ENCODE measurements at regions not wholly inside any gene's neighbourhood (a gene's known extent, or its start where the extent isn't known, plus 50 kb on each side); places are given as distances from the start of the nearest gene placed in this dataset.

DNA sequence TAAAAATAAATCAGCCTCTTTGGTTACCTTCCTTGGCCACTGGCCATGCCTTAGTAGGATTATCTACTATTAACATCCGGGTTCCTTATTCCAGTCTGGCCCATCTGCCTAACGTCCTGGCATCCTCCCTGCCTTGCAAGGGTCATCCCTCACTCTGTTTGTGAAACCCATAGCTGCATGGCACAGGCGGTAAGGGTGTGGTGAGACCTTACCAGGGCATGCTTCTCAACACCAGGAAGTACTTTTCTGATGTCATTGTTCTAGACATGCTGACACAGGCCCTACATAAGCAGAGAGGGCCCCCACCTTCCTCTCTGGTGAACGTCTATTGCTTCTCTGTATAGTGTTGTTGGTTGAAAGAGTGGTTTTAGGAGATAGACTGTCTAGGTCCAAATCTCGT, 296.8 kb upstream of the SPRED2 start:
- Histone ChIP-seq H3K27ac (no peak overlapping the region), H3K4me3 (no peak overlapping the region), H3K36me3 (no peaks in the 10 kb centered on the region), H3K27me3 (replicated peaks) (0 out of 2 replicates have a peak, but pooled peaks cover 3% of the 10 kb centered on the region), H3K9me3 (replicated peaks) (peaks cover 5% of the 10 kb centered on the region; the same call in 1 of the 2 replicates), H3K4me1 (replicated peaks) (no peaks in the 10 kb centered on the region)
- DNase-seq (ENCODE audit: low read depth in 1 of 2, low spot score in 2 of 2) = no peak

DNA sequence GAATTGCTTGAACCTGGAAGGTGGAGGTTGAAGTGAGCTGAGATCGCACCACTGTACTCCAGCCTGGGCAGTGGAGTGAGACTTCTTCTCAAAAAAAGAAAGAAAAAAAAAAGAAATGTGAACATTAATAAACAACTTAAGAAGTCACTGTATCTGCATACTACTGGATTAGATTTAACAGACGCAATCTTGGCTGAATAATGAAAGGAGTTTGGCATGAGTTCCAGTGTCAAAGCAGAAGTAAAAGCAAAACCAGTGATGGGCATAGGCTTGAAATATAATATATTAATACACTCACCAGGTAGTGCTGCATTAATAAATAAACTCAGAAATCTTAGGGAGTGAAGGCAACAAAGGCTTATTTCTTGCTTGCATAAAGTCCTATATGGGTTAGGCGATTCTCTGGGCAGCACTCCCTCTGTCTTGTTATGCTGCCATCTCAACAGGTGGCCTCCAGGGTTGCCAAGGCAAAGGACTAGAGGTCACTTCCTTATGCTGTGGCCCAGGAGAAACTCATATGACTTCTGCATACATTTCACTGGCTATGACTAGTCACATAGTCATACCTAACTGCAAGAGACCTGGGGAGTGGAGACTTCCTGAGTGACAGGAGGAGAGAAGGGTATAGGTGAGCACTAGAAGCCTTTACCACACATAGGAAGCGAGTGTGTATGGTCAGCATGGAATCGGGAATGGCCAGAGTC, 296.2 kb upstream of the SPRED2 start:
- Histone ChIP-seq H3K9me3 (replicated peaks) (peaks cover 5% of the 10 kb centered on the region; the same call in 1 of the 2 replicates), H3K4me1 (replicated peaks) (no peaks in the 10 kb centered on the region), H3K27ac (no peak overlapping the region), H3K27me3 (replicated peaks) (0 out of 2 replicates have a peak, but pooled peaks cover 3% of the 10 kb centered on the region), H3K36me3 (no peaks in the 10 kb centered on the region), H3K4me3 (no peak overlapping the region)
- no peak for DNase-seq (ENCODE audit: low read depth in 1 of 2, low spot score in 2 of 2)

GRCh38 chr2:65727816-65728215, 295.4 kb upstream of the SPRED2 start:
- Histone ChIP-seq H3K27me3 (replicated peaks) (0 out of 2 replicates have a peak, but pooled peaks cover 3% of the 10 kb centered on the region), H3K9me3 (replicated peaks) (peaks cover 5% of the 10 kb centered on the region; the same call in 1 of the 2 replicates), H3K36me3 (no peaks in the 10 kb centered on the region), H3K4me1 (replicated peaks) (no peaks in the 10 kb centered on the region), H3K4me3 (no peak overlapping the region), H3K27ac (no peak overlapping the region)
- no peak for DNase-seq (ENCODE audit: low read depth in 1 of 2, low spot score in 2 of 2)

DNA sequence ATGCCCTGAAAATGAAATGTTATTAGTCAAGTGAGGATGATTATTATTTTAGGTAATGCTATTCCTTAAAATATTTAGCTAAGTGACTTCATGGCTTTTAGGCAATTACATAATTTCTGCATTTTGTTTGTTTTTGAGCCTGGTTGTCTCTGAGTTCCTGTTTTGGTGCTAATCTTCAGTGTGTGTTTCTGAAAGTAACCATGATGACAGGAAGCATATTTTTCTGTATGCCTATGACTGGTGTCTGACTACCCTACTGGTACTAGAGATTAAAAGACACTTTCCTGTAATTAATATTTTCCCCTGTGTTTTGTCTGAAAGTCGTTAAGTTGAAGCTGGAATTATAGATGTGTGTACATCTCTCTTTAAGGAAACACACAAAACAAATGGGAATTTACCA, 295.0 kb upstream of the SPRED2 start:
- Histone ChIP-seq H3K4me3 (no peak overlapping the region), H3K9me3 (replicated peaks) (peaks cover 5% of the 10 kb centered on the region; the same call in 1 of the 2 replicates), H3K4me1 (replicated peaks) (no peaks in the 10 kb centered on the region), H3K27me3 (replicated peaks) (0 out of 2 replicates have a peak, but pooled peaks cover 3% of the 10 kb centered on the region), H3K27ac (no peak overlapping the region), H3K36me3 (no peaks in the 10 kb centered on the region)
- DNase-seq (ENCODE audit: low read depth in 1 of 2, low spot score in 2 of 2) = no peak

- no peaks in the 10 kb centered on the region for H3K36me3 ChIP-seq
- H3K27ac ChIP-seq = no peak overlapping the region
- no peak for DNase-seq (ENCODE audit: low read depth in 1 of 2, low spot score in 2 of 2)
- no peak overlapping the region for H3K4me3 ChIP-seq
- 0 out of 2 replicates have a peak, but pooled peaks cover 5% of the 10 kb centered on the region for H3K27me3 ChIP-seq (replicated peaks)
- peaks cover 5% of the 10 kb centered on the region; the same call in 1 of the 2 replicates for H3K9me3 ChIP-seq (replicated peaks)
- H3K4me1 ChIP-seq (replicated peaks) = no peaks in the 10 kb centered on the region
These were observed 292.4 kb upstream of the SPRED2 start for GRCh38 chr2:65724752-65725151.

GRCh38 chr2:65724336-65724735, 291.9 kb upstream of the SPRED2 start:
- no peak for DNase-seq (ENCODE audit: low read depth in 1 of 2, low spot score in 2 of 2)
- Histone ChIP-seq H3K27me3 (replicated peaks) (0 out of 2 replicates have a peak, but pooled peaks cover 5% of the 10 kb centered on the region), H3K36me3 (no peaks in the 10 kb centered on the region), H3K27ac (no peak overlapping the region), H3K4me1 (replicated peaks) (no peaks in the 10 kb centered on the region), H3K4me3 (no peak overlapping the region), H3K9me3 (replicated peaks) (peaks cover 5% of the 10 kb centered on the region; the same call in 1 of the 2 replicates)

- H3K27ac ChIP-seq = no peak overlapping the region
- no peak for DNase-seq (ENCODE audit: low read depth in 1 of 2, low spot score in 2 of 2)
- no peaks in the 10 kb centered on the region for H3K36me3 ChIP-seq
- peaks cover 5% of the 10 kb centered on the region; the same call in 1 of the 2 replicates for H3K9me3 ChIP-seq (replicated peaks)
- 0 out of 2 replicates have a peak, but pooled peaks cover 2% of the 10 kb centered on the region for H3K27me3 ChIP-seq (replicated peaks)
- H3K4me3 ChIP-seq = no peak overlapping the region
- H3K4me1 ChIP-seq (replicated peaks) = no peaks in the 10 kb centered on the region
These were observed 289.8 kb upstream of the SPRED2 start for GRCh38 chr2:65722028-65722778.

DNA sequence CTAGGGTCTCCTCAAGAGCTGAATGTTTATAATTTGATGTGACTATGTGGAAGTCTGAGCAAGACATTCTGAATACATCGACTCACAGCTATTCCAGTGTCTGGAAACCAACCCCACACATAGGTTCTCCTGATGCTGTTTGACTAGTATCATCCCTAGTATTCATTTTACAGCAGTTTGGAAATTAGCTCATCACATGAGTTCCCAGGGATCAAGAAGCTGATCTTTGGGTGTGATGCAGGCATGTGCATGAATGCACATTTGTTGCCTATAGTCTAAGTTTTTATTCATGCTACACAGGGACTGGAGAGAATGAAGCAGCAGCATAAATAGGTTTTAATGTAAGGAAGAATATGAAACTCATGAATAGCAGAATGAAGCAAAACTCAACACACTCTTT, 284.3 kb upstream of the SPRED2 start:
- H3K9me3 ChIP-seq (replicated peaks) = no peaks in the 10 kb centered on the region
- no peak overlapping the region for H3K27ac ChIP-seq
- H3K4me3 ChIP-seq = no peak overlapping the region
- H3K27me3 ChIP-seq (replicated peaks) = 0 out of 2 replicates have a peak, but pooled peaks cover 2% of the 10 kb centered on the region
- no peak for DNase-seq (ENCODE audit: low read depth in 1 of 2, low spot score in 2 of 2)
- H3K36me3 ChIP-seq = no peaks in the 10 kb centered on the region
- no peaks in the 10 kb centered on the region for H3K4me1 ChIP-seq (replicated peaks)

GRCh38 chr2:65715323-65715722, 282.9 kb upstream of the SPRED2 start:
- Histone ChIP-seq H3K27ac (no peak overlapping the region), H3K4me3 (no peak overlapping the region), H3K9me3 (replicated peaks) (no peaks in the 10 kb centered on the region), H3K4me1 (replicated peaks) (peaks cover 7% of the 10 kb centered on the region), H3K27me3 (replicated peaks) (0 out of 2 replicates have a peak, but pooled peaks cover 2% of the 10 kb centered on the region), H3K36me3 (no peaks in the 10 kb centered on the region)
- no peak for DNase-seq (ENCODE audit: low read depth in 1 of 2, low spot score in 2 of 2)

DNA sequence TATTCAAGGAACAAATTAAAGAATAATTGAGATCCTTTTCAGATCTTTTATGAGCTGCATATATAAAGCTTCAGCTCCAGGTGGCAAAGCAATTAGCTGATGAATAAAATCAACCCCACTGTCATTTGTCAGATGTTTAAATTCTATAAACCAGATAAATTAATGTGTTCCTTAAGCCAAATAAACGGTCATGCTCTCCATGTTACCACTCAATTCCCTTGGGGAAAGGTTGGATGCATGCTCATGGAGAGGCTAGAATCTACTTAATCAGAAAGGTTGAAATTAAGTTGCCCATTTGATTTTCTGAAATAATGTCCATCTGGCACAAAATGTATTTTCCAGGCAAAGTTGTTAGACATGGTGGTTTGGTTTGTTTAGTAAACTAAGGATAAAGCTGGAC, 282.5 kb upstream of the SPRED2 start:
- Histone ChIP-seq H3K9me3 (replicated peaks) (no peaks in the 10 kb centered on the region), H3K4me3 (no peak overlapping the region), H3K4me1 (replicated peaks) (peaks cover 9% of the 10 kb centered on the region), H3K36me3 (no peaks in the 10 kb centered on the region), H3K27me3 (replicated peaks) (no peaks in the 10 kb centered on the region), H3K27ac (no peak overlapping the region)
- DNase-seq (ENCODE audit: low read depth in 1 of 2, low spot score in 2 of 2) = no peak

GRCh38 chr2:65711863-65712262, 279.5 kb upstream of the SPRED2 start:
- Histone ChIP-seq H3K4me1 (replicated peaks) (peaks cover 35% of the 10 kb centered on the region), H3K9me3 (replicated peaks) (no peaks in the 10 kb centered on the region), H3K36me3 (no peaks in the 10 kb centered on the region), H3K27me3 (replicated peaks) (no peaks in the 10 kb centered on the region), H3K27ac (no peak overlapping the region), H3K4me3 (no peak overlapping the region)
- no peak for DNase-seq (ENCODE audit: low read depth in 1 of 2, low spot score in 2 of 2)

- Histone ChIP-seq H3K4me3 (no peak overlapping the region), H3K27ac (no peak overlapping the region), H3K27me3 (replicated peaks) (no peaks in the 10 kb centered on the region), H3K4me1 (replicated peaks) (peaks cover 43% of the 10 kb centered on the region), H3K36me3 (no peaks in the 10 kb centered on the region), H3K9me3 (replicated peaks) (no peaks in the 10 kb centered on the region)
- peak in 1 of 2 experiments; percentile 43 for DNase-seq (ENCODE audit: low read depth in 1 of 2, low spot score in 2 of 2)
These were observed 278.4 kb upstream of the SPRED2 start for GRCh38 chr2:65710779-65711295.

GRCh38 chr2:65710356-65710755, 278.0 kb upstream of the SPRED2 start:
- Histone ChIP-seq H3K27me3 (replicated peaks) (no peaks in the 10 kb centered on the region), H3K9me3 (replicated peaks) (no peaks in the 10 kb centered on the region), H3K36me3 (no peaks in the 10 kb centered on the region), H3K27ac (no peak overlapping the region), H3K4me3 (no peak overlapping the region), H3K4me1 (replicated peaks) (peaks cover 43% of the 10 kb centered on the region)
- DNase-seq (ENCODE audit: low read depth in 1 of 2, low spot score in 2 of 2) = no peak

DNA sequence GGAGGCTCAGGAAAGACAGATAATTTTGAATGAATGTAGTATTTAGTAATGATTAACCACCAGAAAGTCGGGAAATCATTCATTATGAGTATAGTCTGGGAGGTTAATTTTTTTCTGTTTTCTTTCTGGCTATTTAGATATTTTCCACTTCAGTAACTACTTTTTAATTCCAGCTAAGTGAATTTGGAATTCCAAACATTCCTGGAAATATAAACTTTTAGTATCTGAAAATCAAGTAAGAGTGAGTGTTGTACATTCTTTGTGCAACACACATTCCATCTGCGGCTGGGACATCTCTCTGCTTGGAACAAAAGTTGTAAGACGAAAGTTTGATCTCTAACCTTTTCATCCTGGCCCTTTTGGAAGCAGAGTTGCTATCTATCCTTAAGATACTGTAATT, 275.7 kb upstream of the SPRED2 start:
- Histone ChIP-seq H3K4me3 (peak overlapping the region; percentile 3; the same call in 1 of the 2 replicates), H3K36me3 (no peaks in the 10 kb centered on the region), H3K4me1 (replicated peaks) (peaks cover 43% of the 10 kb centered on the region), H3K27ac (peak overlapping the region; percentile 94), H3K27me3 (replicated peaks) (no peaks in the 10 kb centered on the region), H3K9me3 (replicated peaks) (no peaks in the 10 kb centered on the region)
- DNase-seq (ENCODE audit: low read depth in 1 of 2, low spot score in 2 of 2) = peak; percentile 69 to 84

Measured in SJSA1 (cell line).